Body of pancreas (tissue), 4 donors: ENCODE measurements at regions not wholly inside any gene's neighbourhood (a gene's known extent, or its start where the extent isn't known, plus 50 kb on each side); places are given as distances from the start of the nearest gene placed in this dataset.

ENCODE experiments used
- CTCF ChIP-seq, 7 experiments: fragments of 450-650 bp in 4 of 7; fragments of 200-600 bp in 3 of 7; sonication (generic) in 3 of 7; IDR thresholded peaks; one replicate each; pipeline ENCODE4 v1.5.1; 2016 to 2019; ENCODE audit warnings: antibody characterized with exemption in 7 of 7
- POLR2A ChIP-seq, 3 donors: fragments of 450-650 bp; IDR thresholded peaks; one replicate each; pipeline ENCODE4 v1.6.1; 2016; ENCODE audit warnings: antibody characterized with exemption in 3 of 3, mild to moderate bottlenecking in 2 of 3

GRCh38 chr1:80657707-80658106, 1143.0 kb upstream of the ADGRL2 start:
- no peak for TF ChIP-seq CTCF (IDR thresholded peaks at IDR 0.05)
- no peak for TF ChIP-seq POLR2A (IDR thresholded peaks at IDR 0.05)
